ENCODE measurements at regions not wholly inside any gene's neighbourhood (a gene's known extent, or its start where the extent isn't known, plus 50 kb on each side); places are given as distances from the start of the nearest gene placed in this dataset.

DNA sequence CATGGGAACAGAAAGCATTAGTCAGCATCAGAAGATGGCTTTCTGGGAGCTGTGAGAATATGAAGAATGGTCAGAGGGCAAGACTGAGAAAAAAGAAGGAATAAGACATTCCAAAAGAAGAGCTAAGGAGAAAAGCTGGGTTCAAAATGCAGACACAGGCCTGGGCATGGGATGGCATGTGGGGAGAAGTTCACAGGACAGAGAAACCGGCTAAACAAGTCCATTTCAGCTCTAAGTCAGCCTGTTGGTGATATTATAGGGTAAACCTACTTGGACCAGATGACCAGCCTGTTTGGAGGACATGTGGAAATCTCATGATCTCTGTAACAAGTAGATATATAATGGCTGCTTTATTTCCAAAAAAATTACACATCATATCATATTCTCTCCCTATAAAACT lies 91.7 kb upstream of the MEIS1 start:
- H3K4me1 ChIP-seq: no peaks in the 10 kb centered on the region
- TF ChIP-seq POLR2A (IDR thresholded peaks at IDR 0.05): no peak
- TF ChIP-seq, protein P1, sequence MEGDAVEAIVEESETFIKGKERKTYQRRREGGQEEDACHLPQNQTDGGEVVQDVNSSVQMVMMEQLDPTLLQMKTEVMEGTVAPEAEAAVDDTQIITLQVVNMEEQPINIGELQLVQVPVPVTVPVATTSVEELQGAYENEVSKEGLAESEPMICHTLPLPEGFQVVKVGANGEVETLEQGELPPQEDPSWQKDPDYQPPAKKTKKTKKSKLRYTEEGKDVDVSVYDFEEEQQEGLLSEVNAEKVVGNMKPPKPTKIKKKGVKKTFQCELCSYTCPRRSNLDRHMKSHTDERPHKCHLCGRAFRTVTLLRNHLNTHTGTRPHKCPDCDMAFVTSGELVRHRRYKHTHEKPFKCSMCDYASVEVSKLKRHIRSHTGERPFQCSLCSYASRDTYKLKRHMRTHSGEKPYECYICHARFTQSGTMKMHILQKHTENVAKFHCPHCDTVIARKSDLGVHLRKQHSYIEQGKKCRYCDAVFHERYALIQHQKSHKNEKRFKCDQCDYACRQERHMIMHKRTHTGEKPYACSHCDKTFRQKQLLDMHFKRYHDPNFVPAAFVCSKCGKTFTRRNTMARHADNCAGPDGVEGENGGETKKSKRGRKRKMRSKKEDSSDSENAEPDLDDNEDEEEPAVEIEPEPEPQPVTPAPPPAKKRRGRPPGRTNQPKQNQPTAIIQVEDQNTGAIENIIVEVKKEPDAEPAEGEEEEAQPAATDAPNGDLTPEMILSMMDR (IDR thresholded peaks at IDR 0.05): no peak
- no peak overlapping the region for H3K27ac ChIP-seq
- H3K9me3 ChIP-seq: no peaks in the 10 kb centered on the region
- DNase-seq: no peak
- intact Hi-C loops (cut with DNase I; ENCODE audit: low total_unique reads): no loop called here
- no peaks in the 10 kb centered on the region for H3K36me3 ChIP-seq (ENCODE audit: low read depth, missing control alignments)
- no peaks in the 10 kb centered on the region for H3K27me3 ChIP-seq
- 91 to 95% methylated on average over 1 of the region's 1 CpG for WGBS, 2 donors
- no peak overlapping the region for H3K4me3 ChIP-seq

DNA sequence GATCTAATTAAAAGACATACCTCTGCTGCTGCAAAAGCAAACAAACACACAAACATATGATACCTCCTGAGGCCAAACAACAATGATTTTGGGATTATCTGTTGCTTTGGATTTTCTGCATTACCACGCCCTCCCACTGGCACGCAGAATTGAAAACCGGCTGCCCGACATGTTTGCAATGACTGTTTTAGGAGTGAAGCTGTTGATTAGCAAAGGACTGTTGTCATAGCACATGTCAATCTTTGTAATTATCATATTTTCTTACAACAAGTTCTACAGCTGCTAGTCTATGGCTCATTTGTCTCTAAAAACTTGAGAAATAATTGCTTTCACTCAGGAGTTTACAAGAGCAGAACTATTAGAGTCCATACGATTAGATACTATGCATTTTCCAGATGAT lies 94.4 kb upstream of the MEIS1 start:
- no peaks in the 10 kb centered on the region for H3K27me3 ChIP-seq
- no peak for DNase-seq
- H3K36me3 ChIP-seq (ENCODE audit: low read depth, missing control alignments): no peaks in the 10 kb centered on the region
- 87 to 89% methylated on average over 5 of the region's 5 CpGs for WGBS, 2 donors
- intact Hi-C loops (cut with DNase I; ENCODE audit: low total_unique reads): no loop called here
- no peaks in the 10 kb centered on the region for H3K4me1 ChIP-seq
- TF ChIP-seq, protein P1 (IDR thresholded peaks at IDR 0.05): no peak
- no peak for TF ChIP-seq POLR2A (IDR thresholded peaks at IDR 0.05)
- H3K9me3 ChIP-seq: no peaks in the 10 kb centered on the region
- H3K4me3 ChIP-seq: no peak overlapping the region
- H3K27ac ChIP-seq: no peak overlapping the region

DNA sequence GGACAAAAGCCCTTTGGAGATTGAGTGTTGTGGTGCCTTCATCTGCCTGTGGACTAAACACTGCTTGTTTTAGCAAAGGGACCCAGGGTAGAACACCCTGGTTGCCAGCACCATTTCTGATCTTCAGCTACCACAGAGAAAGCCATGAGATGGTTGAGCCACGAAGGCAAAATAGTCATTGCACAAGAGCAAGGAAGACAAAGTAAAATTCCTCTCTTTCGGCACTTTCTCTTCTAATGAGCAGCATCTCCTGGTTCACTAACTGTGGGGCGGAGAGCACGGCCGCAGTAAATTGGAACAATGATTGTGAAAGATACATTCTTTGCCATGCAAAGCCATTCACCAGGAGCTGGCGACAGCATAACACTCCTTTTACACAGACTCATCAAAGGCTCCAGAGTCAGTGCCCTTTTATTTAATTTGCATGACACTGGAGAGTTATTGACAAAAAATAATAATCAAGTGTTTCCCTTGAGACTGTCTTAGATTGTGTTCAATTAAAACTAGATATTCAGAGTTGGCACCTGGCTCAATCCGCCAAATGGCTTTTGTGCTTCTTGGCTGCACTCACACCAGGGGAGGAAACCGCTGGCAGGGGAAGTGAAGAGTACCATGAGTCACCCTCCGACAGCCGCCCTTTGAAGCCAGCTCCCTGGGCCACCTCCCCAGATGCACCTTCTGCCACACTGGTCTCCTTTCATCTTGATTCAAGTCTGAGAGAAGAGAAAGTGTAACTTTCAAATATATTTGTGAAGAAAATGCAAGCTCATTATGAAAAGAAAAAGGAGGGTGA lies 100.5 kb upstream of the MEIS1 start:
- no peaks in the 10 kb centered on the region for H3K36me3 ChIP-seq (ENCODE audit: low read depth, missing control alignments)
- no peaks in the 10 kb centered on the region for H3K9me3 ChIP-seq
- H3K27me3 ChIP-seq: no peaks in the 10 kb centered on the region
- 81 to 83% methylated on average over 10 of the region's 10 CpGs for WGBS, 2 donors
- no peak for TF ChIP-seq POLR2A (IDR thresholded peaks at IDR 0.05)
- TF ChIP-seq, protein P1 (IDR thresholded peaks at IDR 0.05): no peak
- H3K4me3 ChIP-seq: no peak overlapping the region
- H3K4me1 ChIP-seq: no peaks in the 10 kb centered on the region
- no peak for DNase-seq
- intact Hi-C loops (cut with DNase I; ENCODE audit: low total_unique reads): no loop called here
- no peak overlapping the region for H3K27ac ChIP-seq

DNA sequence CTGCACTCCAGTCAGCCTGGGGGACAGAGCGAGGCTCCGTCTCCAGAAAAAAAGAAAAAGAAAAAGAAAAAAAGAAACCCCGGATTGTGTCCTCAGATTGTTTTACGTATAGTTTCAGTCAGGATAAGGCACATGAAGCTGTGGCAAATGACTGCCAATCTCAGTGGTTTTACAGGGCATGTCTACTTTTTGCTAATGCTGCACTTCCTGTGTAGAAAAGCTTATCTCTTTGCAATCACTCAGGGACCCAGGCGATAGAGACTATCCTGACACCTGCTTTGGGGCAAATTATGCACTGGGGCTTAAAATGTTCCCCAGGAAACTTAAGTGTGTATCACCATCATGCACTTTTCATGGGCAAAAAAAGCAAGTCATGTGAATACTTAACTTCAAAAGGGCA lies 103.7 kb upstream of the MEIS1 start:
- no peaks in the 10 kb centered on the region for H3K4me1 ChIP-seq
- no peak for DNase-seq
- 79 to 93% methylated on average over 5 of the region's 5 CpGs for WGBS, 2 donors
- no peaks in the 10 kb centered on the region for H3K36me3 ChIP-seq (ENCODE audit: low read depth, missing control alignments)
- no peak overlapping the region for H3K4me3 ChIP-seq
- no peaks in the 10 kb centered on the region for H3K27me3 ChIP-seq
- intact Hi-C loops (cut with DNase I; ENCODE audit: low total_unique reads): no loop called here
- no peak overlapping the region for H3K27ac ChIP-seq
- no peaks in the 10 kb centered on the region for H3K9me3 ChIP-seq
- no peak for TF ChIP-seq POLR2A (IDR thresholded peaks at IDR 0.05)
- TF ChIP-seq, protein P1 (IDR thresholded peaks at IDR 0.05): no peak

DNA sequence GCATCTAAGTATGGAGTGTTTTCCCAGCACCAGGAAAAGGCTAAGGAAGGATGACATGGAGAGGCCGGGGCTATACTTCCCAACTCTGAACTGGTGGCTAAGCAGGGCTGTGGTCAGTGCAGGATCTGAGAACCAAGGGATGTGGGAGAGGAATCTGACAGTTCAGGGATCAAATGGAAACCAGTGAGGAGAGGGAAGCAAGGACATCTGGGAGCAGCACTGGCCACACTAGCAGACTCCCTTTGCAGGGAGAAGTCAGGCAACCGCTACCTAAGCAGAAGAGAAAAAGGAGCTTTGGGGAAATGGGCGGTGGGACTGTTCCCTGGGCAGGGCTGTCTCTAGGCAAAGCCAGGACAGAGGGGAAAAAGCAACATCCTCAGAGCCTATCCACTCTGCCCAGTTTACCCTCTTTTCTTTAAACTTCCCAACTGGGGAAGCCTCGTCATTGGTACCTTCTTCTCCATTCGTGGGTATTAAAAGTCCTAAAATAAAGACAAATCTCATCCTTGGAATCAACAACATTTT lies 105.8 kb upstream of the MEIS1 start:
- TF ChIP-seq, protein P1 (IDR thresholded peaks at IDR 0.05): no peak
- TF ChIP-seq POLR2A (IDR thresholded peaks at IDR 0.05): no peak
- Histone ChIP-seq H3K36me3 (ENCODE audit: low read depth, missing control alignments) (no peaks in the 10 kb centered on the region), H3K27me3 (no peaks in the 10 kb centered on the region), H3K4me3 (peak overlapping the region in 1 of 2 donors; percentile 4), H3K27ac (no peak overlapping the region), H3K4me1 (no peaks in the 10 kb centered on the region), H3K9me3 (no peaks in the 10 kb centered on the region)
- intact Hi-C loops (cut with DNase I; ENCODE audit: low total_unique reads): no loop called here
- no peak for DNase-seq
- 62 to 70% methylated on average over 5 of the region's 5 CpGs for WGBS, 2 donors
